Astrocyte of the spinal cord (primary cell): ENCODE measurements at regions not wholly inside any gene's neighbourhood (a gene's known extent, or its start where the extent isn't known, plus 50 kb on each side); places are given as distances from the start of the nearest gene placed in this dataset.

Source experiments
- DNase-seq: peaks from one replicate; pipeline ENCODE4 v3.0.0; 2011; ENCODE audit warnings: low read depth, low spot score
- H3K4me3 ChIP-seq: 2 replicates; pipeline ENCODE4 v1.5.1; 2011; ENCODE audit warnings: low read depth, mild to moderate bottlenecking, low read length, moderate library complexity
- CTCF ChIP-seq: IDR thresholded peaks from 2 replicates; pipeline ENCODE4 v1.5.1; 2012; ENCODE audit warnings: low read depth, mild to moderate bottlenecking, low read length, inconsistent platforms
- in situ Hi-C: cut with HindIII; loops from 2 replicates; pipeline ENCODE4 v1.10.0; 2017; ENCODE audit warnings: low sequenced_read_pairs

GRCh38 chr10:52853704-52854103, 81.1 kb upstream of the MBL2 start:
- TF ChIP-seq CTCF: no peak
- no peak for DNase-seq
- in situ Hi-C loops: no loop called here
- no peak overlapping the region for H3K4me3 ChIP-seq

- TF ChIP-seq CTCF: no peak
- no peak overlapping the region for H3K4me3 ChIP-seq
- no peak for DNase-seq
- in situ Hi-C loops: no loop called here
Measured at GRCh38 chr10:52836816-52837215, 64.2 kb upstream of the MBL2 start.
